ENCODE measurements at regions not wholly inside any gene's neighbourhood (a gene's known extent, or its start where the extent isn't known, plus 50 kb on each side); places are given as distances from the start of the nearest gene placed in this dataset.

- peak; percentile 35 for DNase-seq
- intact Hi-C loops (cut with micrococcal nuclease), result no loop called here
- no peak overlapping the region for H3K9ac ChIP-seq (ENCODE audit: low read length)
- no peak overlapping the region for H3K4me2 ChIP-seq (ENCODE audit: low read length)
- H3F3A ChIP-seq (ENCODE audit: low read length, unreplicated experiment), result no peaks in the 10 kb centered on the region
- H3K9me2 ChIP-seq (replicated peaks; ENCODE audit: low read length), result no peaks in the 10 kb centered on the region
- no peak overlapping the region for H2AFZ ChIP-seq (ENCODE audit: low read length)
- BruUV-seq (replicated peaks), result no TSS peak
- H3K27ac ChIP-seq (ENCODE audit: low read length), result no peak overlapping the region
- ChIA-PET CTCF (no interaction called here), POLR2A (ENCODE audit: unreplicated experiment) (interaction anchor here (0.6 kb wide), 1 partner anchor 128 kb away, joined by 4 read pairs; no protein-coding TSS in a partner anchor)
- peaks cover 7% of the 10 kb centered on the region; the same call in 1 of the 2 replicates for H3K4me1 ChIP-seq (ENCODE audit: insufficient read depth, low read length)
- H3K4me3 ChIP-seq (ENCODE audit: low read length), result no peak overlapping the region
- H3K9me3 ChIP-seq (ENCODE audit: low read length), result no peaks in the 10 kb centered on the region
- H3K79me2 ChIP-seq (ENCODE audit: low read length), result no peaks in the 10 kb centered on the region
- H4K20me1 ChIP-seq (ENCODE audit: low read length), result no peaks in the 10 kb centered on the region
- peak; percentile 15; the same call in 1 of the 2 replicates for ATAC-seq
- no peak for TF ChIP-seq EZH2 (IDR thresholded peaks at IDR 0.05; ENCODE audit: low read length, unreplicated experiment)
- no peak for TF ChIP-seq EZH2phosphoT487 (IDR thresholded peaks at IDR 0.05; ENCODE audit: borderline replicate concordance, low read length)
- H3K36me3 ChIP-seq (ENCODE audit: low read depth, low read length), result no peaks in the 10 kb centered on the region
- no peaks in the 10 kb centered on the region for H3K27me3 ChIP-seq (ENCODE audit: low read length)
These were observed 248.5 kb upstream of the DIAPH2 start for GRCh38 chrX:96436105-96436504.

GRCh38 chrX:96438803-96439202, 245.8 kb upstream of the DIAPH2 start:
- Histone ChIP-seq H3K36me3 (ENCODE audit: low read depth, low read length) (no peaks in the 10 kb centered on the region), H3K4me2 (ENCODE audit: low read length) (no peak overlapping the region), H3K4me3 (ENCODE audit: low read length) (no peak overlapping the region), H3F3A (ENCODE audit: low read length, unreplicated experiment) (no peaks in the 10 kb centered on the region), H3K27me3 (ENCODE audit: low read length) (no peaks in the 10 kb centered on the region), H3K4me1 (ENCODE audit: insufficient read depth, low read length) (peaks cover 7% of the 10 kb centered on the region; the same call in 1 of the 2 replicates), H3K9me3 (ENCODE audit: low read length) (no peaks in the 10 kb centered on the region), H3K9me2 (replicated peaks; ENCODE audit: low read length) (no peaks in the 10 kb centered on the region), H3K79me2 (ENCODE audit: low read length) (no peaks in the 10 kb centered on the region), H3K9ac (ENCODE audit: low read length) (no peak overlapping the region), H3K27ac (ENCODE audit: low read length) (no peak overlapping the region), H4K20me1 (ENCODE audit: low read length) (no peaks in the 10 kb centered on the region), H2AFZ (ENCODE audit: low read length) (no peak overlapping the region)
- TF ChIP-seq EZH2 (IDR thresholded peaks at IDR 0.05; ENCODE audit: low read length, unreplicated experiment) (no peak), CTCF (conservative IDR thresholded peaks at IDR 0.05; ENCODE audit: low read depth, low read length) (no peak), EZH2phosphoT487 (IDR thresholded peaks at IDR 0.05; ENCODE audit: borderline replicate concordance, low read length) (no peak)
- intact Hi-C loops (cut with micrococcal nuclease), result no loop called here
- ChIA-PET POLR2A (ENCODE audit: unreplicated experiment) (no interaction called here), CTCF (no interaction called here)
- DNase-seq (no peak), ATAC-seq (no peak)
- no TSS peak for BruUV-seq (replicated peaks)

GRCh38 chrX:96440941-96441340, 243.7 kb upstream of the DIAPH2 start:
- no TSS peak for BruUV-seq (replicated peaks)
- ChIA-PET POLR2A (ENCODE audit: unreplicated experiment) (no interaction called here), CTCF (no interaction called here)
- ATAC-seq (no peak), DNase-seq (no peak)
- Histone ChIP-seq H3K4me2 (ENCODE audit: low read length) (no peak overlapping the region), H3K4me1 (ENCODE audit: insufficient read depth, low read length) (peaks cover 2% of the 10 kb centered on the region; the same call in 1 of the 2 replicates), H3K36me3 (ENCODE audit: low read depth, low read length) (no peaks in the 10 kb centered on the region), H3K9me3 (ENCODE audit: low read length) (no peaks in the 10 kb centered on the region), H3K9me2 (replicated peaks; ENCODE audit: low read length) (no peaks in the 10 kb centered on the region), H3K27me3 (ENCODE audit: low read length) (no peaks in the 10 kb centered on the region), H3F3A (ENCODE audit: low read length, unreplicated experiment) (no peaks in the 10 kb centered on the region), H2AFZ (ENCODE audit: low read length) (no peak overlapping the region), H4K20me1 (ENCODE audit: low read length) (no peaks in the 10 kb centered on the region), H3K79me2 (ENCODE audit: low read length) (no peaks in the 10 kb centered on the region), H3K4me3 (ENCODE audit: low read length) (no peak overlapping the region), H3K27ac (ENCODE audit: low read length) (no peak overlapping the region), H3K9ac (ENCODE audit: low read length) (no peak overlapping the region)
- intact Hi-C loops (cut with micrococcal nuclease), result no loop called here
- TF ChIP-seq EZH2 (IDR thresholded peaks at IDR 0.05; ENCODE audit: low read length, unreplicated experiment) (no peak), CTCF (conservative IDR thresholded peaks at IDR 0.05; ENCODE audit: low read depth, low read length) (no peak), EZH2phosphoT487 (IDR thresholded peaks at IDR 0.05; ENCODE audit: borderline replicate concordance, low read length) (no peak)
